ENCODE measurements at regions not wholly inside any gene's neighbourhood (a gene's known extent, or its start where the extent isn't known, plus 50 kb on each side); places are given as distances from the start of the nearest gene placed in this dataset.

- no peak for TF ChIP-seq ZNF830 (tag by site-specific recombination; IDR thresholded peaks at IDR 0.05; ENCODE audit: low read depth)
- no peak for TF ChIP-seq ZNF623 (tag by site-specific recombination; IDR thresholded peaks at IDR 0.05)
- no peak for TF ChIP-seq PRDM1 (tag by site-specific recombination; IDR thresholded peaks at IDR 0.05)
- no peak for TF ChIP-seq ZSCAN16 (tag by site-specific recombination; IDR thresholded peaks at IDR 0.05)
Measured at GRCh38 chr2:145597006-145597405, 1077.1 kb upstream of the ZEB2 start (continued).

GRCh38 chr2:145596416-145596815 is 1076.5 kb upstream of the ZEB2 start:
- Histone ChIP-seq H3K4me3 (ENCODE audit: low read depth, low read length) (no peak overlapping the region), H3K36me3 (ENCODE audit: control insufficient read depth in 2 of 2, insufficient read depth in 1 of 2, low read length in 2 of 2) (no peaks in the 10 kb centered on the region), H3K27ac (ENCODE audit: extremely low read depth, low read depth, low read length) (no peak overlapping the region), H3K4me1 (ENCODE audit: control insufficient read depth, insufficient read depth, low read length) (0 out of 2 replicates have a peak, but pooled peaks cover 2% of the 10 kb centered on the region), H3K9me3 (ENCODE audit: control insufficient read depth, insufficient read depth, low read depth, low read length) (no peaks in the 10 kb centered on the region)
- CTCF ChIA-PET, result no interaction called here
- POLR2A ChIA-PET, result no interaction called here
- TF ChIP-seq ZBTB7A (tag by site-specific recombination; IDR thresholded peaks at IDR 0.05; ENCODE audit: low read depth), result no peak
- TF ChIP-seq ZNF366 (tag by site-specific recombination; conservative IDR thresholded peaks at IDR 0.05), result no peak
- TF ChIP-seq YY1 (tag by site-specific recombination; IDR thresholded peaks at IDR 0.05), result no peak
- TF ChIP-seq ZNF580 (tag by site-specific recombination; IDR thresholded peaks at IDR 0.05), result no peak
- no peak for TF ChIP-seq ZBTB1 (tag by site-specific recombination; IDR thresholded peaks at IDR 0.05)
- TF ChIP-seq ZNF292 (tag by site-specific recombination; IDR thresholded peaks at IDR 0.05; ENCODE audit: borderline replicate concordance, low read depth), result no peak
- TF ChIP-seq ZNF354C (tag by site-specific recombination; IDR thresholded peaks at IDR 0.05; ENCODE audit: borderline replicate concordance, low read depth), result no peak
- TF ChIP-seq ZNF266 (tag by site-specific recombination; IDR thresholded peaks at IDR 0.05; ENCODE audit: low read depth), result no peak
- TF ChIP-seq IKZF3 (tag by site-specific recombination; IDR thresholded peaks at IDR 0.05), result no peak
- TF ChIP-seq PATZ1 (tag by site-specific recombination; IDR thresholded peaks at IDR 0.05), result no peak
- no peak for TF ChIP-seq ZNF121 (tag by site-specific recombination; IDR thresholded peaks at IDR 0.05)
- TF ChIP-seq ZNF518A (tag by site-specific recombination; conservative IDR thresholded peaks at IDR 0.05; ENCODE audit: low read depth), result no peak

DNA sequence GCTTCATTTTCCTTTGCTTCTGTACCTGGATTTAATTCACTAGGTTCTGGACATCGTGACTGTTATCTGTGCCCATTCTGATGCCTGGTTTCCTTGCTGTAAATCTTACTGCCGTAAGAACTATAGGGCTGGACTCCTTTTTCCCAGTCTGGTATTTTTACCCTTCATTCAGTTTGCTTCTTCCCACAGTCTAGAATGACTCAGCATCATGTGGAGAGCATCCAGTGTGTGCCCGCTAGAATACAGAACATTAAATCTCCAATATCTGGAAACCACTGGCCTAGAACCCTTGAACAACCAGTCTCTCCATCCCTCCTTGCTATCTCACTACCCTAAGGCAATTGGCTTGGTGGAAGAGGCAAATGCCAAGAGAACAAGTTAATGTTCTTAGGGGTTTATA is 1075.4 kb upstream of the ZEB2 start:
- H3K36me3 ChIP-seq (ENCODE audit: control insufficient read depth in 2 of 2, insufficient read depth in 1 of 2, low read length in 2 of 2), result no peaks in the 10 kb centered on the region
- ChIA-PET POLR2A (no interaction called here), CTCF (no interaction called here)
- no peak overlapping the region for H3K4me3 ChIP-seq (ENCODE audit: low read depth, low read length)
- no peaks in the 10 kb centered on the region for H3K9me3 ChIP-seq (ENCODE audit: control insufficient read depth, insufficient read depth, low read depth, low read length)
- no peak overlapping the region for H3K27ac ChIP-seq (ENCODE audit: extremely low read depth, low read depth, low read length)
- H3K4me1 ChIP-seq (ENCODE audit: control insufficient read depth, insufficient read depth, low read length), result 0 out of 2 replicates have a peak, but pooled peaks cover 2% of the 10 kb centered on the region
- TF ChIP-seq HOXA7 (CRISPR knock-in tag; IDR thresholded peaks at IDR 0.05; ENCODE audit: borderline replicate concordance) (no peak), ZNF248 (tag by site-specific recombination; IDR thresholded peaks at IDR 0.05) (no peak), ZNF341 (tag by site-specific recombination; IDR thresholded peaks at IDR 0.05; ENCODE audit: low read depth) (no peak), ZNF302 (tag by site-specific recombination; IDR thresholded peaks at IDR 0.05; ENCODE audit: low read depth) (no peak), ZBTB8A (tag by site-specific recombination; IDR thresholded peaks at IDR 0.05) (no peak), HOXD13 (CRISPR knock-in tag; IDR thresholded peaks at IDR 0.05; ENCODE audit: borderline replicate concordance) (no peak), PRDM6 (tag by site-specific recombination; IDR thresholded peaks at IDR 0.05) (no peak), SP2 (tag by site-specific recombination; IDR thresholded peaks at IDR 0.05) (no peak), ZNF544 (tag by site-specific recombination; IDR thresholded peaks at IDR 0.05) (no peak)
- TF ChIP-seq, protein P1, sequence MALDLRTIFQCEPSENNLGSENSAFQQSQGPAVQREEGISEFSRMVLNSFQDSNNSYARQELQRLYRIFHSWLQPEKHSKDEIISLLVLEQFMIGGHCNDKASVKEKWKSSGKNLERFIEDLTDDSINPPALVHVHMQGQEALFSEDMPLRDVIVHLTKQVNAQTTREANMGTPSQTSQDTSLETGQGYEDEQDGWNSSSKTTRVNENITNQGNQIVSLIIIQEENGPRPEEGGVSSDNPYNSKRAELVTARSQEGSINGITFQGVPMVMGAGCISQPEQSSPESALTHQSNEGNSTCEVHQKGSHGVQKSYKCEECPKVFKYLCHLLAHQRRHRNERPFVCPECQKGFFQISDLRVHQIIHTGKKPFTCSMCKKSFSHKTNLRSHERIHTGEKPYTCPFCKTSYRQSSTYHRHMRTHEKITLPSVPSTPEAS (tag by site-specific recombination; IDR thresholded peaks at IDR 0.05), result no peak

Measured in HEK293 (cell line).